ENCODE measurements at regions not wholly inside any gene's neighbourhood (a gene's known extent, or its start where the extent isn't known, plus 50 kb on each side); places are given as distances from the start of the nearest gene placed in this dataset.

GRCh38 chr13:43988302-43988701, 108.6 kb downstream of the LACC1 start:
- no peaks in the 10 kb centered on the region for H3K27me3 ChIP-seq
- no peaks in the 10 kb centered on the region for H3K4me1 ChIP-seq
- no peaks in the 10 kb centered on the region for H3K9me3 ChIP-seq
- no peak overlapping the region for H3K27ac ChIP-seq
- intact Hi-C loops (cut with DNase I; ENCODE audit: low total_unique reads), result no loop called here
- H3K4me3 ChIP-seq, result no peak overlapping the region
- no peaks in the 10 kb centered on the region for H3K36me3 ChIP-seq
- no peak for DNase-seq
- TF ChIP-seq CTCF (IDR thresholded peaks at IDR 0.05) (no peak), POLR2A (IDR thresholded peaks at IDR 0.05) (no peak)

- TF ChIP-seq CTCF (IDR thresholded peaks at IDR 0.05), result no peak
- no peak for TF ChIP-seq POLR2A (IDR thresholded peaks at IDR 0.05)
- Histone ChIP-seq H3K27me3 (no peaks in the 10 kb centered on the region), H3K4me3 (no peak overlapping the region), H3K36me3 (no peaks in the 10 kb centered on the region), H3K4me1 (no peaks in the 10 kb centered on the region), H3K9me3 (no peaks in the 10 kb centered on the region), H3K27ac (no peak overlapping the region)
- DNase-seq, result no peak
- intact Hi-C loops (cut with DNase I; ENCODE audit: low total_unique reads), result no loop called here
Measured at GRCh38 chr13:43990021-43990420, 110.3 kb downstream of the LACC1 start.

GRCh38 chr13:43990829-43991228, 111.1 kb downstream of the LACC1 start:
- no peak for DNase-seq
- intact Hi-C loops (cut with DNase I; ENCODE audit: low total_unique reads), result no loop called here
- H3K27ac ChIP-seq, result no peak overlapping the region
- no peaks in the 10 kb centered on the region for H3K36me3 ChIP-seq
- H3K27me3 ChIP-seq, result no peaks in the 10 kb centered on the region
- no peaks in the 10 kb centered on the region for H3K9me3 ChIP-seq
- H3K4me3 ChIP-seq, result no peak overlapping the region
- TF ChIP-seq POLR2A (IDR thresholded peaks at IDR 0.05) (no peak), CTCF (IDR thresholded peaks at IDR 0.05) (no peak)
- no peaks in the 10 kb centered on the region for H3K4me1 ChIP-seq

- H3K36me3 ChIP-seq, result no peaks in the 10 kb centered on the region
- intact Hi-C loops (cut with DNase I; ENCODE audit: low total_unique reads), result no loop called here
- H3K9me3 ChIP-seq, result no peaks in the 10 kb centered on the region
- no peaks in the 10 kb centered on the region for H3K4me1 ChIP-seq
- no peak for TF ChIP-seq POLR2A (IDR thresholded peaks at IDR 0.05)
- TF ChIP-seq CTCF (IDR thresholded peaks at IDR 0.05), result no peak
- H3K4me3 ChIP-seq, result no peak overlapping the region
- no peaks in the 10 kb centered on the region for H3K27me3 ChIP-seq
- DNase-seq, result no peak
- H3K27ac ChIP-seq, result no peak overlapping the region
Measured at GRCh38 chr13:43991773-43992201, 112.1 kb downstream of the LACC1 start.

- TF ChIP-seq POLR2A (IDR thresholded peaks at IDR 0.05) (no peak), CTCF (IDR thresholded peaks at IDR 0.05) (no peak)
- Histone ChIP-seq H3K4me3 (no peak overlapping the region), H3K9me3 (no peaks in the 10 kb centered on the region), H3K27ac (no peak overlapping the region), H3K27me3 (no peaks in the 10 kb centered on the region), H3K4me1 (no peaks in the 10 kb centered on the region), H3K36me3 (no peaks in the 10 kb centered on the region)
- no peak for DNase-seq
- intact Hi-C loops (cut with DNase I; ENCODE audit: low total_unique reads), result no loop called here
Measured at GRCh38 chr13:43992211-43992610, 112.5 kb downstream of the LACC1 start.

Data from uterus (tissue), 3 donors.